ENCODE measurements at regions not wholly inside any gene's neighbourhood (a gene's known extent, or its start where the extent isn't known, plus 50 kb on each side); places are given as distances from the start of the nearest gene placed in this dataset.
"Not testable (repeated sequence)": the region's sequence is repeated elsewhere in the genome, so short reads cannot be mapped to it uniquely, and the experiment has no call there.

DNA sequence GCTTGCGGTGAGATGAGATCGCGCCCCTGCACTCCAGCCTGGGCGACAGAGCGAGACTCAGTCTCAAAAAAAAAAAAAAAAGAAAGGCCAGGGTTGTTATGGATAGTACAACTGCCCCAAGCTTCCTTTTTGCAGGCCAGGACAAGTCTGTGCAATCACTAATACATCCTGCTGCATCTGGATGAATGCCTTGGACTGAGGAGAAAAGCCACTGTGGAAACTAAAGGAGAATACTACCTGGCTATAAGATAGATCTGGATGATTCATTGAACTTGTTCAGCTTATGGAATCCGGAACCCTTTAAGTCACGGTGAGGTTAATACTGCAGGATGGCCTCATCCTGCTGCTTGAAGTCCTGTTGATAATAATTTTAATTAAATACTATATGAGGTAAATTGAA, 278.2 kb downstream of the TFAP2A start:
- TF ChIP-seq, protein P1, sequence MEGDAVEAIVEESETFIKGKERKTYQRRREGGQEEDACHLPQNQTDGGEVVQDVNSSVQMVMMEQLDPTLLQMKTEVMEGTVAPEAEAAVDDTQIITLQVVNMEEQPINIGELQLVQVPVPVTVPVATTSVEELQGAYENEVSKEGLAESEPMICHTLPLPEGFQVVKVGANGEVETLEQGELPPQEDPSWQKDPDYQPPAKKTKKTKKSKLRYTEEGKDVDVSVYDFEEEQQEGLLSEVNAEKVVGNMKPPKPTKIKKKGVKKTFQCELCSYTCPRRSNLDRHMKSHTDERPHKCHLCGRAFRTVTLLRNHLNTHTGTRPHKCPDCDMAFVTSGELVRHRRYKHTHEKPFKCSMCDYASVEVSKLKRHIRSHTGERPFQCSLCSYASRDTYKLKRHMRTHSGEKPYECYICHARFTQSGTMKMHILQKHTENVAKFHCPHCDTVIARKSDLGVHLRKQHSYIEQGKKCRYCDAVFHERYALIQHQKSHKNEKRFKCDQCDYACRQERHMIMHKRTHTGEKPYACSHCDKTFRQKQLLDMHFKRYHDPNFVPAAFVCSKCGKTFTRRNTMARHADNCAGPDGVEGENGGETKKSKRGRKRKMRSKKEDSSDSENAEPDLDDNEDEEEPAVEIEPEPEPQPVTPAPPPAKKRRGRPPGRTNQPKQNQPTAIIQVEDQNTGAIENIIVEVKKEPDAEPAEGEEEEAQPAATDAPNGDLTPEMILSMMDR (conservative IDR thresholded peaks at IDR 0.05), result no peak
- H2BK5ac ChIP-seq (ENCODE audit: insufficient read length, low read length), result no peak overlapping the region
- no peak overlapping the region for H3K27ac ChIP-seq (ENCODE audit: insufficient read length, low read depth, low read length)
- H3K9ac ChIP-seq (ENCODE audit: extremely low read depth, insufficient read length, low read length), result no peak overlapping the region
- H3K18ac ChIP-seq (ENCODE audit: insufficient read length, low read depth, low read length), result no peak overlapping the region
- H3K79me2 ChIP-seq (ENCODE audit: insufficient read depth, low read length), result no peaks in the 10 kb centered on the region
- no peak overlapping the region for H4K5ac ChIP-seq (ENCODE audit: insufficient read length, low read depth, low read length)
- no peak overlapping the region for H4K8ac ChIP-seq (replicated peaks; ENCODE audit: insufficient read length, low read depth, low read length)
- Mint-ChIP-seq H3K4me3 (no peak overlapping the region), H3K27ac (no peak overlapping the region), H3K4me1 (peaks cover 6 to 22% of the 10 kb centered on the region in 2 experiments), H3K36me3 (ENCODE audit: insufficient read depth in 1 of 3, low read depth in 3 of 3) (peaks cover 7 to 12% (median 9%) of the 10 kb centered on the region in 3 experiments; a peak in 6 of 7 replicates), H3K27me3 (ENCODE audit: low read depth) (no peaks in the 10 kb centered on the region), H3K9me3 (peaks cover 13 to 28% of the 10 kb centered on the region in 2 experiments)
- no peak for DNase-seq
- H2BK20ac ChIP-seq (ENCODE audit: low read depth, low read length, poor library complexity, severe bottlenecking), result no peak overlapping the region
- no peaks in the 10 kb centered on the region for H4K20me1 ChIP-seq (ENCODE audit: control insufficient read depth, insufficient read depth, insufficient read length)
- H3K4ac ChIP-seq (ENCODE audit: low read depth, low read length), result no peak overlapping the region
- no peak overlapping the region for H3K23ac ChIP-seq (ENCODE audit: insufficient read length, low read depth, low read length)
- no peak overlapping the region for H2BK15ac ChIP-seq (ENCODE audit: low read depth, low read length)
- H3K79me1 ChIP-seq (ENCODE audit: insufficient read depth, low read depth, low read length, poor library complexity, severe bottlenecking), result no peaks in the 10 kb centered on the region
- H3K4me1 ChIP-seq (ENCODE audit: insufficient read depth, low read length), result no peaks in the 10 kb centered on the region
- H3K27me3 ChIP-seq (ENCODE audit: insufficient read depth, low read length), result no peaks in the 10 kb centered on the region
- no peak overlapping the region for H2AFZ ChIP-seq (ENCODE audit: low read length)
- WGBS (ENCODE audit: extremely low coverage, insufficient read length, low lambda C conversion rate), result no CpG with 5 or more reads among the region's 7 CpGs
- H2BK12ac ChIP-seq (ENCODE audit: insufficient read length, low read depth, low read length), result no peak overlapping the region
- H3K4me2 ChIP-seq (ENCODE audit: insufficient read depth, insufficient read length, low read length), result no peak overlapping the region
- H2BK120ac ChIP-seq (ENCODE audit: low read depth, low read length, poor library complexity, severe bottlenecking), result no peak overlapping the region
- H3K9me3 ChIP-seq (ENCODE audit: control insufficient read depth, low read depth, low read length), result no peaks in the 10 kb centered on the region
- H3T11ph ChIP-seq (ENCODE audit: low read length), result no peak overlapping the region
- H3K23me2 ChIP-seq (ENCODE audit: insufficient read length, low read depth, low read length, poor library complexity, severe bottlenecking), result no peaks in the 10 kb centered on the region
- H4K91ac ChIP-seq (ENCODE audit: insufficient read length, low read depth, low read length), result no peak overlapping the region
- H2AK5ac ChIP-seq (ENCODE audit: insufficient read length, low read length), result no peak overlapping the region
- no peak overlapping the region for H3K14ac ChIP-seq (ENCODE audit: insufficient read depth, low read length)
- H3K56ac ChIP-seq (ENCODE audit: insufficient read length, low read depth, low read length), result no peak overlapping the region

DNA sequence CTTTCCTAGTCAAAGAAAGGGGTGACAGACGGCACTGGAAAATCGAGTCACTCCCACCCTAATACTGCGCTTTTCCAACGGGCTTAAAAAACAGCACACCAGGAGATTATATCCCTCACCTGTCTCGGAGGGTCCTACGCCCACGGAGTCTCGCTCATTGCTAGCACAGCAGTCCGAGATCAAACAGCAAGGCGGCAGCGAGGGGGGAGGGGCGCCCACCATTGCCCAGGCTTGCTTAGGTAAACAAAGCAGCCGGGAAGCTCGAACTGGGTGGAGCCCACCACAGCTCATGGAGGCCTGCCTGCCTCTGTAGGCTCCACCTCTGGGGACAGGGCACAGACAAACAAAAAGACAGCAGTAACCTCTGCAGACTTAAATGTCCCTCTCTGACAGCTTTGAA, 280.7 kb downstream of the TFAP2A start:
- not testable (repeated sequence) for H3T11ph ChIP-seq (ENCODE audit: low read length); H3K27me3 ChIP-seq (ENCODE audit: insufficient read depth, low read length); H4K8ac ChIP-seq (replicated peaks; ENCODE audit: insufficient read length, low read depth, low read length); H2BK20ac ChIP-seq (ENCODE audit: low read depth, low read length, poor library complexity, severe bottlenecking); H3K79me1 ChIP-seq (ENCODE audit: insufficient read depth, low read depth, low read length, poor library complexity, severe bottlenecking); H3K23ac ChIP-seq (ENCODE audit: insufficient read length, low read depth, low read length); H3K4me1 Mint-ChIP-seq; DNase-seq; H3K9ac ChIP-seq (ENCODE audit: extremely low read depth, insufficient read length, low read length); H3K27ac ChIP-seq (ENCODE audit: insufficient read length, low read depth, low read length); H3K4me1 ChIP-seq (ENCODE audit: insufficient read depth, low read length); H3K4me2 ChIP-seq (ENCODE audit: insufficient read depth, insufficient read length, low read length); H4K5ac ChIP-seq (ENCODE audit: insufficient read length, low read depth, low read length); H2AFZ ChIP-seq (ENCODE audit: low read length); H2BK120ac ChIP-seq (ENCODE audit: low read depth, low read length, poor library complexity, severe bottlenecking); H4K20me1 ChIP-seq (ENCODE audit: control insufficient read depth, insufficient read depth, insufficient read length); H3K27me3 Mint-ChIP-seq (ENCODE audit: low read depth); H3K23me2 ChIP-seq (ENCODE audit: insufficient read length, low read depth, low read length, poor library complexity, severe bottlenecking); H4K91ac ChIP-seq (ENCODE audit: insufficient read length, low read depth, low read length); H2BK12ac ChIP-seq (ENCODE audit: insufficient read length, low read depth, low read length); H3K18ac ChIP-seq (ENCODE audit: insufficient read length, low read depth, low read length); H3K4me3 Mint-ChIP-seq; H2BK15ac ChIP-seq (ENCODE audit: low read depth, low read length); H3K9me3 ChIP-seq (ENCODE audit: control insufficient read depth, low read depth, low read length); H3K4ac ChIP-seq (ENCODE audit: low read depth, low read length); H3K79me2 ChIP-seq (ENCODE audit: insufficient read depth, low read length); H2AK5ac ChIP-seq (ENCODE audit: insufficient read length, low read length); H2BK5ac ChIP-seq (ENCODE audit: insufficient read length, low read length); H3K27ac Mint-ChIP-seq; H3K14ac ChIP-seq (ENCODE audit: insufficient read depth, low read length); H3K56ac ChIP-seq (ENCODE audit: insufficient read length, low read depth, low read length)
- Mint-ChIP-seq H3K9me3 (peaks cover 13 to 30% of the 10 kb centered on the region in 2 experiments), H3K36me3 (ENCODE audit: insufficient read depth in 1 of 3, low read depth in 3 of 3) (peaks cover 7 to 12% (median 9%) of the 10 kb centered on the region in 3 experiments; a peak in 6 of 7 replicates)
- no CpG with 5 or more reads among the region's 14 CpGs for WGBS (ENCODE audit: extremely low coverage, insufficient read length, low lambda C conversion rate)

All from H9 (cell line).